ENCODE measurements at regions not wholly inside any gene's neighbourhood (a gene's known extent, or its start where the extent isn't known, plus 50 kb on each side); places are given as distances from the start of the nearest gene placed in this dataset.

- no peak for TF ChIP-seq POLR2AphosphoS5 (IDR thresholded peaks at IDR 0.05; ENCODE audit: insufficient read depth in 1 of 2, low read depth in 1 of 2)
- TF ChIP-seq CTCF (IDR thresholded peaks at IDR 0.05): no peak
These were observed 1008.5 kb upstream of the EEF2KMT start for GRCh38 chr16:6106061-6106460.

All from vagina (tissue), 2 donors.